Activated gamma-delta T cell treated with Interleukin-2 at 50 U/mL for 16 hours (primary cell): ENCODE measurements at regions not wholly inside any gene's neighbourhood (a gene's known extent, or its start where the extent isn't known, plus 50 kb on each side); places are given as distances from the start of the nearest gene placed in this dataset.

Experiments used
- DNase-seq: peaks from one replicate; pipeline ENCODE4 v3.0.0-alpha.2; 2020

DNA sequence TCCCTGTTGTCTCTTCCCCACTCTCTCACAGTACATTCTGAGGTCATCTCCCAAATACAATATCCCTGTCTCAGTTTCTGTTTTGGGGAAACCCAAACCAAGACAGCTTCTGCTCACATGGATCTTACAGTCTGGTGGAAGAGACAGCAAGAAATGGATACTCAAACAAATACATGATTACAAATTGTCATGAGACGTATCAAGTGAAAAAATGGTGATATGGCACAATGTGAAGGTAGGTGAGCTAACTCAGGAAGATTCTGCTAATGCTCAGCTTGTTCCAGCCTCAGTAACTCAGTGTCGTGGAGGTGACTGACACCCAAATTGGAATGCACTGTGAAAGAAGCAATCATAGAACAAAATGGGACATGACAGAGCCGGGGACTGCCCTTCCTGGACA is 68.3 kb downstream of the CHST1 start:
- DNase-seq, result no peak

DNA sequence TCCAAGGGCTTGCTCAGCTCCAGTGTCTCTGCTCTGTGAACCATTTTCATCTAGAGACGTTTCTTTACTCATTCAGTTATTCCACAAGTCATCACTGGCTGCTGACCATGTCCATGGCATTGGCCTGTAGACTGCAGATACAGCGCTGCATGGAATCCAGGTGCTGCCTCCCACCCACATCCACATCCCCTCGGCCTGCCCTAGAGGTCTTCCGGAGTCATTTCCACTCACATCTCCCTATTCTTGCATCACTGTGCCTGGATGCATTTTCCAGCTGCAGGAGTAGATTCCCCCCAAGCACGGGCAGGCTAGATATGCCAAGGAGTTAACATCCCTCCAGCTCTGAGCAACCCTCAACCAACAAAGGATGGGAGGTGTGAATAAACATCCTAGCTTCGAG is 68.9 kb downstream of the CHST1 start:
- no peak for DNase-seq

- no peak for DNase-seq
Measured at GRCh38 chr11:45593992-45594391, 71.4 kb downstream of the CHST1 start.

- no peak for DNase-seq
Measured at GRCh38 chr11:45592636-45593035, 72.8 kb downstream of the CHST1 start.

DNA sequence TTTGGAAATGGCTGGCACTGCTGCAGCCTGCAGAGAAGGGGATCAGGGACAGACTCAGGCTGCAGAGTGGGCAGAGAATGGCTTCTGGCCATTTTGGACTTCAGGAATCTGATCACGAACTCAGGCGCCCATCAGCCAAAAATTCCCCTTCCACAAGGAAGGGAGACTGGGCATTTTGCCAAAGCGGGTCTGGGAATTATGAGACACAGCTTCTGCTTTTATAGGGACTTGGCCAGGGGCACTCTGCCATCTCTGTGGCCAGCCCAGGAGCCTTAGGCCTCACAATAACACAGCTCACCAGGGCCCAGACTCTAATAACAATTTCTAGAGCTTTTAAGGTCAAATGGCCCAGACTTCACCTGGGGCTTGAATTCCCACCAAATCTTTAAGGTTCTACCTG is 74.7 kb downstream of the CHST1 start:
- DNase-seq, result no peak

- no peak for DNase-seq
Measured at GRCh38 chr11:45585205-45585604, 80.2 kb downstream of the CHST1 start.

GRCh38 chr11:45583981-45584566 is 81.3 kb downstream of the CHST1 start:
- DNase-seq, result no peak

GRCh38 chr11:45580399-45580798 is 85.0 kb downstream of the CHST1 start:
- DNase-seq, result no peak

GRCh38 chr11:45578316-45578715 is 87.1 kb downstream of the CHST1 start:
- DNase-seq, result no peak

DNA sequence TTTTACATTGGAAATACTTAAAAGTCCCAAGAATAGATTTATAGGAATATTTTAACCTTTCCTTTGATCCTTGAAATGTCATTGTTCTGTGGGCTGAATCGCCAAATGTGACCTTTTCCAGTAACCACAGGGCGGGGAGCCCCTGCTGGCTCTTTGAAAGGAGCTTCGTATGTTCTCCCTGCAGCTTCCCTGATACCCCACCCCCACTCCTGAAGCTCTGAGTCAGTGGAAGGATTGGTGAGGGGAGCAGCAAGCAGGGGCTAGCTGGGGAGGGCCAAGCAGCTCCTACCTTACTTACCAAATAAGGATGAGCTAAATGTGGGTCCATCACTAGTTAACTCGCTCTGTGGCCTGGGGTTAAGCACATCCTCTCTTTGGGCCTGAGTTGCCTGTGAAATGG is 87.7 kb downstream of the CHST1 start:
- no peak for DNase-seq

- no peak for DNase-seq
Measured at GRCh38 chr11:45576461-45577215, 88.8 kb downstream of the CHST1 start.

DNA sequence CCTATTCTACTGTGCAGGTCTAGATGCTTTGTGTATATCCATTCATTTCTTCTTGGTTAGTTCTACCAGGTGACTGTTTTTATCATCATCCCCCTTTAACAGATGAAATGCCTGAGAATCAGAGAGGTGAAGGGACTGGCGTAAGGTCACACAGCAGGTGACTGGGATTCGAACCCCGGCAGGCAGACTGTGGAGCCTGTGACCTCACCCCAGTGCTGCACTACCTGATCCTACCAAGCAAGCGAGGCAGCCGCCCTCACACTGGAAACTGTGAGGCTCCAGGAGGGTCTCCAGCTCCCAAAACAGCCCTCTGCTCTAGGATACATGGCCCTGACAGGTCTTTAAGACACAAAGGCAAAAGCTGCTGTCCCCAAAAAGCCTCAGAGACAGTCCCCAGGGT is 91.7 kb downstream of the CHST1 start:
- DNase-seq, result no peak

GRCh38 chr11:45572354-45573123 is 92.9 kb downstream of the CHST1 start:
- DNase-seq, result no peak

DNA sequence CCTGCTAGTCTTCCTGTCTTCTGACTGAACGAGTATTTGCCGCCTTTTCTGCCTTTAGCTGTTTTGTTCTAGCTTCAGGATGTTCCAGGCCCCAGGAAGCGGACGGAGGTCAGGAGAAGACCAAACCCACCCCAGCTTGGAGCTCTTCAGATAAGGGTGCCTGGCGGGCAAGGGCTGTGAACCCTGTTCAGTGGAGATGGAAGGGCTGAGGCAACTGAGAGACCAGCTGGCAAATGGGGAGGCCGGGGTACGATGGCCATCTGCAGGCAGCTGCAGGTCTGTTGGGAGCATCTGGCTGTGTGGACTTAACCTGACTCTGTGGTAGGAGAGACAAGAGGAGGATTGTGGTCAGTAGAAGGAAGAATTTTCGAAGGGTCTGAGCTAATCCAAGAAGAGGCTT is 95.6 kb downstream of the CHST1 start:
- no peak for DNase-seq

- DNase-seq, result no peak
Measured at GRCh38 chr11:45568049-45568448, 97.4 kb downstream of the CHST1 start.

GRCh38 chr11:45565446-45565988 is 99.9 kb downstream of the CHST1 start:
- no peak for DNase-seq

GRCh38 chr11:45563810-45564209 is 101.6 kb downstream of the CHST1 start:
- DNase-seq, result no peak

- no peak for DNase-seq
Measured at GRCh38 chr11:45563171-45563570, 102.3 kb downstream of the CHST1 start.

DNA sequence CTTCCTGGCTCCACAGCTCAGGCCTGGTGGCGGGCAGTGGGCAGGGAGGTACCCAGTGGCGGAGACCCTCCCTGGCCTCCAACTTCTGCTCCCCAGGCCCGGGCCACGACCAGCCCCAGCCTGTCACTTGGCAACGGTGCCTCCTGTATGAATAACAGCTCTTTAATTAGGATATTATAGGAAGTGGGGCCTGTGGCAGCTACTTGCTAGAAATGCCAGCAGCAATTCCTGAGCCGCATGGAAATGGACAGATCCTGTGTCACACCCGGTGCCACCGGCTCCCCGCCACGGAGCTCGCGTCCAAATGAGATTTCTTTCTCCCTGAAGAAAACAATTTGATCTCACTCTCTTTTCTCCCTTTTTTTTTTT is 104.5 kb downstream of the CHST1 start:
- no peak for DNase-seq

DNA sequence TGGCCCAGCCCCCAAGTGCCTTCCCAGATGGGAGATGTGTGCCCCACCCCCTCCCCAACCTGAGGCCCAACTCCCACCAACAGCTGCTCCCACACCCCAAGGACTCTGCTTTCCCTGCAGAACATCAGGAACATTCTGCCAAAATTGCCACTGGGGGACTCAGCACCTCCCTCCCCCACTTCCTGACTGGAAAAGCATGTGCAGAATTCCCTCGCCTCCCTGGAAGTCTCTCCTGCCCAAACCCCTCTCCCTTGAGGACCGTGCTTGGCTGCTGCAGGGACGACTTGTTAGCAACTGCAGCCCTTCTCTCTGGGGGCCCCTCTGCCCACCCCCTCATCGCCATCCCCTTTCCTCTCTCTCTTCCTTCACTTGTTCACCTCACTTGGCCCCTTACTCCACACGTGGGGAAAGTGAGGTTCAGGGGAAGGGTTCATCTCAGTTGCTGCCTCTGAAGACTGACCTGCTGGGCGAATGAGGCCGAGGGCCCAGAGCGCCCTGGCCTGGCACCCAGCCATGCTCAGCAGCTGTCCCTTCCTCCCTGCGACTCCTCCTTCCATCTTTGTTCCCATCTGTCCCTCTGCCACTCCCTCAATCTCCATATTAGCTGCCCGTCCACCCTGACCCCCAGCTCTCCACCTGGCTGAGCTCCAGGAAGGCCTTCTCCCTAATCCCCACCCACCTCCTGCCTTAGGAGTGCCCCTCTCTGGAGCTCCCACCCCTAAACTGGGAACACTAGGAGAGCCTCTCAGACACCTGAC is 105.1 kb downstream of the CHST1 start:
- no peak for DNase-seq

DNA sequence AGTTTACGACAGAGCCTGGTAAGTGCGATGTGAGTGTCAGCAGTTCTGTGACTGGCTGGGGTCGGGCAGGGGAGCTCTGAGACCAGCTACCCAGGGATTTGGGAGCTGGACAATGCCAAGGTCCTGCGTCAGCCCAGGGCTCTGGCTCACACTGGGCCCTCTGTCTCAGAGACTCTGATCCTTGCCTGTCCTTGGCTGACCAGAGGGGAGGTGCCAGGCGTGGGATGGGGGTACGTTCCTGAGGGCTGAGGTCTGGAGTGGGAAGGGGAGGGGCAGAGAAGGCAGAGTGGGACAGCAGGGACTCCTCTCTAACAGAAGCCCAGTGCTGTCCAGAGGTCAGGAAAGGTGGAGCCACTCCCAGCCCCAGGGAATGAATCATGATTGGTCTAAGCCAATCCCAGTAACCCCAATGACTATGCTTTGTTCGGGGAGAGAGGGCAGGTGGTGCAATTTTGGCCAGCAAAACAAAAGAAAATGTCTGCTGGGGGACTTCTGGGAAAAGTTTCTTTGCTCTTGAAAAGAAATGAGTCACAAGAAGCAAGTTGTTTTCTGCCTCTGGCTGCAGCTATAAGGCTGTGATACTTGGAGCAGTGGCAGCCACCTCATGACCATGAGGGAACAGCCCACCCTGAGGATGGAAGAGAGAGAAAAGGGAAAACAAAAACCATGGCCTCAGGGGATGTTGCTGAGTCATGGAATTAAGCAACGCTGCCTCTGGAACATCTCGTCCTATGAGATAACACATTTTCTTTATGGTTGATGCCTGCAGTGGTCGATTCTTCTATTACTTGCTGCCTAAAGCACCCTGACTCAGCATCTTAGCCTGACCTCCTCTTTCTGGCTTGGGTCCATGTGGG is 108.3 kb downstream of the CHST1 start:
- no peak for DNase-seq
